Stimulated activated naive CD4-positive, alpha-beta T cell (primary cell): ENCODE measurements at regions not wholly inside any gene's neighbourhood (a gene's known extent, or its start where the extent isn't known, plus 50 kb on each side); places are given as distances from the start of the nearest gene placed in this dataset.
"Not testable (repeated sequence)": the region's sequence is repeated elsewhere in the genome, so short reads cannot be mapped to it uniquely, and the experiment has no call there.

Experiments used
- DNase-seq, 6 experiments: peaks; one replicate each; lab custom pipeline; 2025; lab: John Stamatoyannopoulos, UW

GRCh38 chr15:39243396-39243795, 337.5 kb upstream of the THBS1 start:
- DNase-seq = no peak

- no peak for DNase-seq
These were observed 336.1 kb upstream of the THBS1 start for GRCh38 chr15:39244776-39245175.

- no peak for DNase-seq
These were observed 334.4 kb upstream of the THBS1 start for GRCh38 chr15:39246523-39246922.

- DNase-seq = no peak
These were observed 333.3 kb upstream of the THBS1 start for GRCh38 chr15:39247574-39247973.

- DNase-seq = no peak
These were observed 332.7 kb upstream of the THBS1 start for GRCh38 chr15:39248204-39248603.

GRCh38 chr15:39250001-39250400, 330.9 kb upstream of the THBS1 start:
- no peak for DNase-seq

- no peak for DNase-seq
These were observed 330.3 kb upstream of the THBS1 start for GRCh38 chr15:39250460-39251186.

- no peak for DNase-seq
These were observed 329.3 kb upstream of the THBS1 start for GRCh38 chr15:39251413-39252133.

- no peak for DNase-seq
These were observed 328.8 kb upstream of the THBS1 start for GRCh38 chr15:39252134-39252470.

- no peak for DNase-seq
These were observed 327.3 kb upstream of the THBS1 start for GRCh38 chr15:39253552-39253951.

GRCh38 chr15:39254181-39254580, 326.7 kb upstream of the THBS1 start:
- no peak for DNase-seq

- DNase-seq = no peak
These were observed 325.1 kb upstream of the THBS1 start for GRCh38 chr15:39255760-39256159.

- no peak for DNase-seq
These were observed 320.5 kb upstream of the THBS1 start for GRCh38 chr15:39260391-39260790.

- DNase-seq = no peak
These were observed 320.1 kb upstream of the THBS1 start for GRCh38 chr15:39260791-39261190.

- not testable (repeated sequence) for DNase-seq
These were observed 319.3 kb upstream of the THBS1 start for GRCh38 chr15:39261397-39262183.

- not testable (repeated sequence) for DNase-seq
These were observed 317.7 kb upstream of the THBS1 start for GRCh38 chr15:39262995-39263772.

GRCh38 chr15:39265261-39265660, 315.6 kb upstream of the THBS1 start:
- DNase-seq = no peak

GRCh38 chr15:39266890-39267289, 314.0 kb upstream of the THBS1 start:
- DNase-seq = no peak

GRCh38 chr15:39267685-39268084, 313.2 kb upstream of the THBS1 start:
- no peak for DNase-seq

- no peak for DNase-seq
These were observed 311.5 kb upstream of the THBS1 start for GRCh38 chr15:39269352-39269751.

- DNase-seq = no peak
These were observed 311.1 kb upstream of the THBS1 start for GRCh38 chr15:39269821-39270220.

GRCh38 chr15:39270221-39270855, 310.5 kb upstream of the THBS1 start:
- no peak for DNase-seq
